Body of pancreas (tissue), 4 donors: ENCODE measurements at regions not wholly inside any gene's neighbourhood (a gene's known extent, or its start where the extent isn't known, plus 50 kb on each side); places are given as distances from the start of the nearest gene placed in this dataset.

Source experiments
- POLR2A ChIP-seq, 3 donors: fragments of 450-650 bp; IDR thresholded peaks; one replicate each; pipeline ENCODE4 v1.6.1; 2016; ENCODE audit warnings: antibody characterized with exemption in 3 of 3, mild to moderate bottlenecking in 2 of 3
- TF ChIP-seq, protein P1 (sequence below), 7 experiments: fragments of 450-650 bp in 4 of 7; fragments of 200-600 bp in 3 of 7; sonication (generic) in 3 of 7; IDR thresholded peaks; one replicate each; pipeline ENCODE4 v1.5.1; 2016 to 2019; ENCODE audit warnings: antibody characterized with exemption in 7 of 7

GRCh38 chr6:100065348-100065747, 71.3 kb upstream of the MCHR2 start:
- TF ChIP-seq, protein P1, sequence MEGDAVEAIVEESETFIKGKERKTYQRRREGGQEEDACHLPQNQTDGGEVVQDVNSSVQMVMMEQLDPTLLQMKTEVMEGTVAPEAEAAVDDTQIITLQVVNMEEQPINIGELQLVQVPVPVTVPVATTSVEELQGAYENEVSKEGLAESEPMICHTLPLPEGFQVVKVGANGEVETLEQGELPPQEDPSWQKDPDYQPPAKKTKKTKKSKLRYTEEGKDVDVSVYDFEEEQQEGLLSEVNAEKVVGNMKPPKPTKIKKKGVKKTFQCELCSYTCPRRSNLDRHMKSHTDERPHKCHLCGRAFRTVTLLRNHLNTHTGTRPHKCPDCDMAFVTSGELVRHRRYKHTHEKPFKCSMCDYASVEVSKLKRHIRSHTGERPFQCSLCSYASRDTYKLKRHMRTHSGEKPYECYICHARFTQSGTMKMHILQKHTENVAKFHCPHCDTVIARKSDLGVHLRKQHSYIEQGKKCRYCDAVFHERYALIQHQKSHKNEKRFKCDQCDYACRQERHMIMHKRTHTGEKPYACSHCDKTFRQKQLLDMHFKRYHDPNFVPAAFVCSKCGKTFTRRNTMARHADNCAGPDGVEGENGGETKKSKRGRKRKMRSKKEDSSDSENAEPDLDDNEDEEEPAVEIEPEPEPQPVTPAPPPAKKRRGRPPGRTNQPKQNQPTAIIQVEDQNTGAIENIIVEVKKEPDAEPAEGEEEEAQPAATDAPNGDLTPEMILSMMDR (IDR thresholded peaks at IDR 0.05), result no peak
- TF ChIP-seq POLR2A (IDR thresholded peaks at IDR 0.05), result no peak
